PC-3 (cell line): ENCODE measurements at regions not wholly inside any gene's neighbourhood (a gene's known extent, or its start where the extent isn't known, plus 50 kb on each side); places are given as distances from the start of the nearest gene placed in this dataset.

Experiments used
- ATAC-seq: fragments of 200-7000 bp; cut with Tn5 transposase; 2 replicates; pipeline ENCODE4 v1.9.1; 2020; ENCODE audit warnings: mild to moderate bottlenecking, moderate library complexity
- BruUV-seq: library from RNA; stranded (reverse); fragments of 400-500 nt; replicated peaks from 2 replicates; lab custom pipeline; 2021; lab: Mats Ljungman, UMichigan
- CTCF ChIA-PET: fragments of 300-600 bp; sonication (Branson Sonifier 250); formaldehyde crosslinking; loops from one replicate; lab custom pipeline; 2022; ENCODE audit warnings: antibody characterized with exemption; lab: Charles Lee
- POLR2A ChIA-PET: fragments of 300-600 bp; sonication (Branson Sonifier 250); formaldehyde crosslinking; loops from one replicate; lab custom pipeline; 2022; ENCODE audit warnings: antibody characterized with exemption; ENCODE audit not compliant: unreplicated experiment; lab: Charles Lee
- DNase-seq: peaks from one replicate; pipeline ENCODE4 v3.0.0-alpha.2; 2015
- H2AFZ ChIP-seq: fragments of 300-600 bp; sonication (generic); 2 replicates; pipeline ENCODE4 v1.6.0; 2016; ENCODE audit warnings: antibody characterized with exemption, low read length
- H3F3A ChIP-seq: fragments of 300-600 bp; sonication (generic); one replicate; pipeline ENCODE4 v1.6.0; 2017; ENCODE audit warnings: antibody characterized with exemption, low read length, control low read depth, mild to moderate bottlenecking; ENCODE audit not compliant: unreplicated experiment
- H3K27ac ChIP-seq: fragments of 300-600 bp; sonication (generic); 2 replicates; pipeline ENCODE4 v1.5.1; 2016; ENCODE audit warnings: mild to moderate bottlenecking, low read length
- H3K27me3 ChIP-seq: fragments of 300-600 bp; sonication (generic); 2 replicates; pipeline ENCODE4 v1.6.1; 2016; ENCODE audit warnings: low read length, mixed read lengths
- H3K36me3 ChIP-seq: fragments of 300-600 bp; sonication (generic); 2 replicates; pipeline ENCODE4 v1.6.1; 2016; ENCODE audit warnings: low read depth, mixed run types, low read length, mixed read lengths
- H3K4me1 ChIP-seq: fragments of 300-600 bp; sonication (generic); 2 replicates; pipeline ENCODE4 v1.5.1; 2016; ENCODE audit warnings: low read length; ENCODE audit not compliant: insufficient read depth
- H3K4me2 ChIP-seq: fragments of 300-600 bp; sonication (generic); 2 replicates; pipeline ENCODE4 v1.6.0; 2016; ENCODE audit warnings: low read length
- H3K4me3 ChIP-seq: fragments of 300-600 bp; sonication (generic); 2 replicates; pipeline ENCODE4 v1.5.1; 2016; ENCODE audit warnings: mild to moderate bottlenecking, low read length, mixed read lengths
- H3K79me2 ChIP-seq: fragments of 300-600 bp; sonication (generic); 2 replicates; pipeline ENCODE4 v1.6.1; 2017; ENCODE audit warnings: low read length, mixed read lengths
- H3K9ac ChIP-seq: fragments of 300-600 bp; sonication (generic); 2 replicates; pipeline ENCODE4 v1.6.0; 2016; ENCODE audit warnings: mild to moderate bottlenecking, low read length
- H3K9me2 ChIP-seq: fragments of 300-600 bp; sonication (generic); replicated peaks from 2 replicates; pipeline ENCODE4 v1.6.1; 2016; ENCODE audit warnings: mixed run types, low read length, mixed read lengths
- H3K9me3 ChIP-seq: fragments of 300-600 bp; sonication (generic); 2 replicates; pipeline ENCODE4 v1.6.1; 2016; ENCODE audit warnings: low read length, mixed read lengths
- H4K20me1 ChIP-seq: fragments of 300-600 bp; sonication (generic); 2 replicates; pipeline ENCODE4 v1.6.1; 2016; ENCODE audit warnings: low read length, mixed read lengths
- CTCF ChIP-seq: fragments of 300-600 bp; sonication (generic); conservative IDR thresholded peaks from 2 replicates; pipeline ENCODE4 v1.5.1; 2017; ENCODE audit warnings: antibody characterized with exemption, low read depth, mild to moderate bottlenecking, low read length
- EZH2 ChIP-seq: fragments of 300-600 bp; sonication (generic); IDR thresholded peaks from one replicate; pipeline ENCODE4 v1.6.1; 2017; ENCODE audit warnings: antibody characterized with exemption, mild to moderate bottlenecking, low read length; ENCODE audit not compliant: unreplicated experiment
- EZH2phosphoT487 ChIP-seq: fragments of 300-600 bp; sonication (generic); IDR thresholded peaks from 2 replicates; pipeline ENCODE4 v1.6.1; 2018; ENCODE audit warnings: mild to moderate bottlenecking, antibody characterized with exemption, low read length, borderline replicate concordance
- intact Hi-C: fragments of 100-400 bp; cut with micrococcal nuclease; formaldehyde crosslinking; loops from 2 replicates; pipeline ENCODE4 v1.9.0; 2023

- Histone ChIP-seq H3K9me3 (no peaks in the 10 kb centered on the region), H3K79me2 (no peaks in the 10 kb centered on the region), H3K36me3 (no peaks in the 10 kb centered on the region), H3F3A (no peaks in the 10 kb centered on the region), H3K4me2 (no peak overlapping the region), H3K4me3 (no peak overlapping the region), H3K27me3 (peaks cover 57% of the 10 kb centered on the region), H3K9me2 (no peaks in the 10 kb centered on the region), H3K9ac (no peak overlapping the region), H2AFZ (no peak overlapping the region), H4K20me1 (no peaks in the 10 kb centered on the region), H3K4me1 (no peaks in the 10 kb centered on the region), H3K27ac (no peak overlapping the region)
- ChIA-PET POLR2A (no interaction called here), CTCF (no interaction called here)
- no TSS peak for BruUV-seq
- intact Hi-C loops: no loop called here
- TF ChIP-seq CTCF (no peak), EZH2 (no peak), EZH2phosphoT487 (no peak)
- ATAC-seq (no peak), DNase-seq (no peak)
Measured at GRCh38 chr2:136394136-136395060, 276.4 kb upstream of the CXCR4 start.

DNA sequence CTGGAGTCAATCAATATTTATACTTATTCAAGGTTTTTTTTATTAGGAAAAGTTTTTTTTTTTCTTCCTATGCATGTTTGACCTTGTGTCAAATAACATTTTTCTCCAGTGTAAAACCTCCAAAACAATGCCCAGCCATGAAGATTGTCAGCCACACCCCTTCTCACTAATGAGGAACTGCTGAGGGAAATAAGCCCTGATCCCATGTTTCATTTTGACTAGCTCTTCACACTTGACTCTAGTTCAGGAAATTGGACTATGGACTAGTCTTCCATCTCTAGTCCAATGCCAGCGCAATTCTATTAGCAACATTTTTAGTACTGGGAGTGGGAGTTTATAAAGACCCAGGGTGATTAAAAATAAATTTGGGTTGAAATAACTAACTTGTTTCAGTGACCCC lies 275.6 kb upstream of the CXCR4 start:
- H2AFZ ChIP-seq: no peak overlapping the region
- H3K9me2 ChIP-seq: no peaks in the 10 kb centered on the region
- intact Hi-C loops: no loop called here
- no peak overlapping the region for H3K4me2 ChIP-seq
- BruUV-seq: no TSS peak
- TF ChIP-seq CTCF (no peak), EZH2 (no peak), EZH2phosphoT487 (no peak)
- ATAC-seq (no peak), DNase-seq (no peak)
- no peaks in the 10 kb centered on the region for H3K4me1 ChIP-seq
- peaks cover 65% of the 10 kb centered on the region for H3K27me3 ChIP-seq
- H3K9ac ChIP-seq: no peak overlapping the region
- no peaks in the 10 kb centered on the region for H3K9me3 ChIP-seq
- no peaks in the 10 kb centered on the region for H3F3A ChIP-seq
- CTCF ChIA-PET: no interaction called here
- H3K4me3 ChIP-seq: no peak overlapping the region
- POLR2A ChIA-PET: no interaction called here
- H3K79me2 ChIP-seq: no peaks in the 10 kb centered on the region
- no peak overlapping the region for H3K27ac ChIP-seq
- no peaks in the 10 kb centered on the region for H4K20me1 ChIP-seq
- no peaks in the 10 kb centered on the region for H3K36me3 ChIP-seq

GRCh38 chr2:136392897-136393505 lies 275.1 kb upstream of the CXCR4 start:
- Histone ChIP-seq H3K27ac (no peak overlapping the region), H3K79me2 (no peaks in the 10 kb centered on the region), H2AFZ (no peak overlapping the region), H3K9me3 (no peaks in the 10 kb centered on the region), H3K27me3 (peaks cover 65% of the 10 kb centered on the region), H3K4me3 (no peak overlapping the region), H3K9ac (no peak overlapping the region), H3K9me2 (no peaks in the 10 kb centered on the region), H4K20me1 (no peaks in the 10 kb centered on the region), H3K4me2 (no peak overlapping the region), H3F3A (no peaks in the 10 kb centered on the region), H3K36me3 (no peaks in the 10 kb centered on the region), H3K4me1 (no peaks in the 10 kb centered on the region)
- intact Hi-C loops: no loop called here
- CTCF ChIA-PET: no interaction called here
- BruUV-seq: no TSS peak
- TF ChIP-seq CTCF (no peak), EZH2 (no peak), EZH2phosphoT487 (no peak)
- DNase-seq (no peak), ATAC-seq (no peak)
- POLR2A ChIA-PET: no interaction called here
